Keratinocyte (primary cell): ENCODE measurements at regions not wholly inside any gene's neighbourhood (a gene's known extent, or its start where the extent isn't known, plus 50 kb on each side); places are given as distances from the start of the nearest gene placed in this dataset.

ENCODE experiments used
- EZH2 ChIP-seq: IDR thresholded peaks from one replicate; pipeline ENCODE4 v1.6.1; 2012; ENCODE audit warnings: inconsistent platforms, mild to moderate bottlenecking, low read length, moderate library complexity
- TF ChIP-seq, protein P1 (sequence below), 3 experiments: IDR thresholded peaks in 1 of 3; conservative IDR thresholded peaks in 1 of 3; optimal IDR thresholded peaks in 1 of 3; 2 replicates in 2 of 3; 3 replicates in 1 of 3; pipeline versions ENCODE3 to v1.5.1; 2011; ENCODE audit warnings: low read length in 3 of 3, mild to moderate bottlenecking in 3 of 3, moderate library complexity in 2 of 3, control low read depth in 1 of 3, inconsistent platforms in 1 of 3; ENCODE audit not compliant: insufficient read depth in 2 of 3; ENCODE audit errors: extremely low read depth in 1 of 3

GRCh38 chr17:13323990-13324389 lies 277.7 kb downstream of the HS3ST3A1 start:
- TF ChIP-seq, protein P1, sequence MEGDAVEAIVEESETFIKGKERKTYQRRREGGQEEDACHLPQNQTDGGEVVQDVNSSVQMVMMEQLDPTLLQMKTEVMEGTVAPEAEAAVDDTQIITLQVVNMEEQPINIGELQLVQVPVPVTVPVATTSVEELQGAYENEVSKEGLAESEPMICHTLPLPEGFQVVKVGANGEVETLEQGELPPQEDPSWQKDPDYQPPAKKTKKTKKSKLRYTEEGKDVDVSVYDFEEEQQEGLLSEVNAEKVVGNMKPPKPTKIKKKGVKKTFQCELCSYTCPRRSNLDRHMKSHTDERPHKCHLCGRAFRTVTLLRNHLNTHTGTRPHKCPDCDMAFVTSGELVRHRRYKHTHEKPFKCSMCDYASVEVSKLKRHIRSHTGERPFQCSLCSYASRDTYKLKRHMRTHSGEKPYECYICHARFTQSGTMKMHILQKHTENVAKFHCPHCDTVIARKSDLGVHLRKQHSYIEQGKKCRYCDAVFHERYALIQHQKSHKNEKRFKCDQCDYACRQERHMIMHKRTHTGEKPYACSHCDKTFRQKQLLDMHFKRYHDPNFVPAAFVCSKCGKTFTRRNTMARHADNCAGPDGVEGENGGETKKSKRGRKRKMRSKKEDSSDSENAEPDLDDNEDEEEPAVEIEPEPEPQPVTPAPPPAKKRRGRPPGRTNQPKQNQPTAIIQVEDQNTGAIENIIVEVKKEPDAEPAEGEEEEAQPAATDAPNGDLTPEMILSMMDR (optimal IDR thresholded peaks at IDR 0.05 in 1 of 3, IDR thresholded peaks at IDR 0.05 in 1 of 3, conservative IDR thresholded peaks at IDR 0.05 in 1 of 3; ENCODE audit: extremely low read depth in 1 of 3, insufficient read depth in 2 of 3, low read length in 3 of 3), result no peak
- no peak for TF ChIP-seq EZH2
